NCI-H2029 treated with DMSO at 0.1 percent for 48 hours (cell line): ENCODE measurements at regions not wholly inside any gene's neighbourhood (a gene's known extent, or its start where the extent isn't known, plus 50 kb on each side); places are given as distances from the start of the nearest gene placed in this dataset.

Experiments used
- DNase-seq: peaks from one replicate; lab custom pipeline; 2025; lab: John Stamatoyannopoulos, UW

- no peak for DNase-seq
Observed at GRCh38 chr9:89864257-89864656, 259.4 kb downstream of the GADD45G start.

- no peak for DNase-seq
Observed at GRCh38 chr9:89864731-89865130, 259.9 kb downstream of the GADD45G start.

GRCh38 chr9:89865357-89865756, 260.5 kb downstream of the GADD45G start:
- no peak for DNase-seq

- DNase-seq: no peak
Observed at GRCh38 chr9:89865981-89866380, 261.2 kb downstream of the GADD45G start.

- no peak for DNase-seq
Observed at GRCh38 chr9:89866701-89867100, 261.9 kb downstream of the GADD45G start.

- no peak for DNase-seq
Observed at GRCh38 chr9:89868100-89868499, 263.3 kb downstream of the GADD45G start.

- DNase-seq: no peak
Observed at GRCh38 chr9:89869793-89870580, 265.2 kb downstream of the GADD45G start.

GRCh38 chr9:89871871-89872331, 267.1 kb downstream of the GADD45G start:
- DNase-seq: no peak

- DNase-seq: no peak
Observed at GRCh38 chr9:89872426-89872912, 267.7 kb downstream of the GADD45G start.

- DNase-seq: no peak
Observed at GRCh38 chr9:89872913-89873707, 268.3 kb downstream of the GADD45G start.

- DNase-seq: no peak
Observed at GRCh38 chr9:89873801-89874200, 269.0 kb downstream of the GADD45G start.

GRCh38 chr9:89874351-89875321, 269.8 kb downstream of the GADD45G start:
- peak; percentile 49 for DNase-seq

GRCh38 chr9:89877051-89878002, 272.5 kb downstream of the GADD45G start:
- no peak for DNase-seq

- no peak for DNase-seq
Observed at GRCh38 chr9:89878003-89878411, 273.2 kb downstream of the GADD45G start.

- DNase-seq: peak; percentile 98
Observed at GRCh38 chr9:89878687-89879086, 273.9 kb downstream of the GADD45G start.

GRCh38 chr9:89879276-89879675, 274.5 kb downstream of the GADD45G start:
- no peak for DNase-seq

GRCh38 chr9:89879701-89880100, 274.9 kb downstream of the GADD45G start:
- DNase-seq: no peak

GRCh38 chr9:89880161-89880560, 275.3 kb downstream of the GADD45G start:
- no peak for DNase-seq

- no peak for DNase-seq
Observed at GRCh38 chr9:89880721-89881120, 275.9 kb downstream of the GADD45G start.

- no peak for DNase-seq
Observed at GRCh38 chr9:89881431-89881830, 276.6 kb downstream of the GADD45G start.

- no peak for DNase-seq
Observed at GRCh38 chr9:89882930-89883361, 278.1 kb downstream of the GADD45G start.
